ENCODE measurements at regions not wholly inside any gene's neighbourhood (a gene's known extent, or its start where the extent isn't known, plus 50 kb on each side); places are given as distances from the start of the nearest gene placed in this dataset.
A peak's percentile ranks its signal among the peaks of the same experiment; 100 is the strongest.

GRCh38 chr6:87922947-87923330 is 124.7 kb upstream of the SPACA1 start:
- DNase-seq (peak in 1 of 3 donors; percentile 16), ATAC-seq (ENCODE audit: low read depth in 2 of 2) (peak; percentile 46 to 55)
- Histone ChIP-seq H3K36me3 (ENCODE audit: control insufficient read depth, insufficient read depth, low read length) (no peaks in the 10 kb centered on the region), H3K4me3 (ENCODE audit: low read depth, low read length) (no peak overlapping the region), H3K27ac (ENCODE audit: insufficient read depth, low read length, poor library complexity, severe bottlenecking) (no peak overlapping the region), H3K27me3 (ENCODE audit: control insufficient read depth, insufficient read depth, low read length) (peaks cover 3% of the 10 kb centered on the region), H3K9me3 (ENCODE audit: control insufficient read depth in 2 of 2, low read length in 2 of 2) (no peaks in the 10 kb centered on the region), H3K4me1 (ENCODE audit: control insufficient read depth, insufficient read depth, low read length, poor library complexity, severe bottlenecking) (no peaks in the 10 kb centered on the region)
- no peaks in the 10 kb centered on the region for H3K36me3 Mint-ChIP-seq
- H3K4me1 Mint-ChIP-seq: no peaks in the 10 kb centered on the region
- no peaks in the 10 kb centered on the region for H3K9me3 Mint-ChIP-seq
- H3K27ac Mint-ChIP-seq: peak overlapping the region in 1 of 3 donors; percentile 76
- H3K4me3 Mint-ChIP-seq: no peak overlapping the region
- peaks cover 6% of the 10 kb centered on the region for H3K27me3 Mint-ChIP-seq

- DNase-seq (no peak), ATAC-seq (ENCODE audit: low read depth in 2 of 2) (no peak)
- no peaks in the 10 kb centered on the region for H3K9me3 Mint-ChIP-seq
- Histone ChIP-seq H3K4me1 (ENCODE audit: control insufficient read depth, insufficient read depth, low read length, poor library complexity, severe bottlenecking) (no peaks in the 10 kb centered on the region), H3K27me3 (ENCODE audit: control insufficient read depth, insufficient read depth, low read length) (peaks cover 3% of the 10 kb centered on the region), H3K36me3 (ENCODE audit: control insufficient read depth, insufficient read depth, low read length) (no peaks in the 10 kb centered on the region), H3K9me3 (ENCODE audit: control insufficient read depth in 2 of 2, low read length in 2 of 2) (no peaks in the 10 kb centered on the region), H3K4me3 (ENCODE audit: low read depth, low read length) (no peak overlapping the region), H3K27ac (ENCODE audit: insufficient read depth, low read length, poor library complexity, severe bottlenecking) (no peak overlapping the region)
- no peak overlapping the region for H3K4me3 Mint-ChIP-seq
- H3K4me1 Mint-ChIP-seq: no peaks in the 10 kb centered on the region
- H3K27ac Mint-ChIP-seq: no peak overlapping the region
- no peaks in the 10 kb centered on the region for H3K36me3 Mint-ChIP-seq
- H3K27me3 Mint-ChIP-seq: peaks cover 6% of the 10 kb centered on the region
Observed at GRCh38 chr6:87922196-87922946, 125.3 kb upstream of the SPACA1 start.

- peaks cover 11% of the 10 kb centered on the region for H3K27me3 Mint-ChIP-seq
- Histone ChIP-seq H3K27me3 (ENCODE audit: control insufficient read depth, insufficient read depth, low read length) (peaks cover 3% of the 10 kb centered on the region), H3K27ac (ENCODE audit: insufficient read depth, low read length, poor library complexity, severe bottlenecking) (no peak overlapping the region), H3K4me3 (ENCODE audit: low read depth, low read length) (no peak overlapping the region), H3K4me1 (ENCODE audit: control insufficient read depth, insufficient read depth, low read length, poor library complexity, severe bottlenecking) (no peaks in the 10 kb centered on the region), H3K36me3 (ENCODE audit: control insufficient read depth, insufficient read depth, low read length) (no peaks in the 10 kb centered on the region), H3K9me3 (ENCODE audit: control insufficient read depth in 2 of 2, low read length in 2 of 2) (no peaks in the 10 kb centered on the region)
- H3K9me3 Mint-ChIP-seq: no peaks in the 10 kb centered on the region
- H3K27ac Mint-ChIP-seq: no peak overlapping the region
- DNase-seq (no peak), ATAC-seq (ENCODE audit: low read depth in 2 of 2) (no peak)
- no peaks in the 10 kb centered on the region for H3K4me1 Mint-ChIP-seq
- no peaks in the 10 kb centered on the region for H3K36me3 Mint-ChIP-seq
- no peak overlapping the region for H3K4me3 Mint-ChIP-seq
Observed at GRCh38 chr6:87921034-87921433, 126.6 kb upstream of the SPACA1 start.

GRCh38 chr6:87920245-87920644 is 127.4 kb upstream of the SPACA1 start:
- Mint-ChIP-seq H3K4me1 (no peaks in the 10 kb centered on the region), H3K9me3 (no peaks in the 10 kb centered on the region), H3K4me3 (no peak overlapping the region), H3K27me3 (peaks cover 11% of the 10 kb centered on the region), H3K27ac (no peak overlapping the region), H3K36me3 (no peaks in the 10 kb centered on the region)
- no peak for ATAC-seq (ENCODE audit: low read depth in 2 of 2)
- no peak for DNase-seq
- Histone ChIP-seq H3K27ac (ENCODE audit: insufficient read depth, low read length, poor library complexity, severe bottlenecking) (no peak overlapping the region), H3K4me1 (ENCODE audit: control insufficient read depth, insufficient read depth, low read length, poor library complexity, severe bottlenecking) (no peaks in the 10 kb centered on the region), H3K27me3 (ENCODE audit: control insufficient read depth, insufficient read depth, low read length) (peaks cover 3% of the 10 kb centered on the region), H3K4me3 (ENCODE audit: low read depth, low read length) (no peak overlapping the region), H3K36me3 (ENCODE audit: control insufficient read depth, insufficient read depth, low read length) (no peaks in the 10 kb centered on the region), H3K9me3 (ENCODE audit: control insufficient read depth in 2 of 2, low read length in 2 of 2) (no peaks in the 10 kb centered on the region)

GRCh38 chr6:87919416-87919815 is 128.2 kb upstream of the SPACA1 start:
- Mint-ChIP-seq H3K4me3 (no peak overlapping the region), H3K4me1 (no peaks in the 10 kb centered on the region), H3K27me3 (peaks cover 12% of the 10 kb centered on the region), H3K36me3 (no peaks in the 10 kb centered on the region), H3K27ac (no peak overlapping the region), H3K9me3 (no peaks in the 10 kb centered on the region)
- H3K36me3 ChIP-seq (ENCODE audit: control insufficient read depth, insufficient read depth, low read length): no peaks in the 10 kb centered on the region
- no peak for ATAC-seq (ENCODE audit: low read depth in 2 of 2)
- DNase-seq: no peak
- H3K27me3 ChIP-seq (ENCODE audit: control insufficient read depth, insufficient read depth, low read length): peaks cover 3% of the 10 kb centered on the region
- H3K4me1 ChIP-seq (ENCODE audit: control insufficient read depth, insufficient read depth, low read length, poor library complexity, severe bottlenecking): no peaks in the 10 kb centered on the region
- H3K4me3 ChIP-seq (ENCODE audit: low read depth, low read length): no peak overlapping the region
- H3K27ac ChIP-seq (ENCODE audit: insufficient read depth, low read length, poor library complexity, severe bottlenecking): no peak overlapping the region
- no peaks in the 10 kb centered on the region for H3K9me3 ChIP-seq (ENCODE audit: control insufficient read depth in 2 of 2, low read length in 2 of 2)

GRCh38 chr6:87919001-87919400 is 128.6 kb upstream of the SPACA1 start:
- no peak overlapping the region for H3K4me3 Mint-ChIP-seq
- no peaks in the 10 kb centered on the region for H3K9me3 ChIP-seq (ENCODE audit: control insufficient read depth in 2 of 2, low read length in 2 of 2)
- H3K4me3 ChIP-seq (ENCODE audit: low read depth, low read length): no peak overlapping the region
- peaks cover 3% of the 10 kb centered on the region for H3K27me3 ChIP-seq (ENCODE audit: control insufficient read depth, insufficient read depth, low read length)
- H3K27ac ChIP-seq (ENCODE audit: insufficient read depth, low read length, poor library complexity, severe bottlenecking): no peak overlapping the region
- no peaks in the 10 kb centered on the region for H3K36me3 Mint-ChIP-seq
- H3K4me1 Mint-ChIP-seq: no peaks in the 10 kb centered on the region
- no peaks in the 10 kb centered on the region for H3K36me3 ChIP-seq (ENCODE audit: control insufficient read depth, insufficient read depth, low read length)
- DNase-seq (no peak), ATAC-seq (ENCODE audit: low read depth in 2 of 2) (no peak)
- no peak overlapping the region for H3K27ac Mint-ChIP-seq
- no peaks in the 10 kb centered on the region for H3K4me1 ChIP-seq (ENCODE audit: control insufficient read depth, insufficient read depth, low read length, poor library complexity, severe bottlenecking)
- peaks cover 16% of the 10 kb centered on the region for H3K27me3 Mint-ChIP-seq
- H3K9me3 Mint-ChIP-seq: no peaks in the 10 kb centered on the region

GRCh38 chr6:87918461-87918941 is 129.1 kb upstream of the SPACA1 start:
- no peak overlapping the region for H3K4me3 Mint-ChIP-seq
- H3K27ac Mint-ChIP-seq: no peak overlapping the region
- Histone ChIP-seq H3K36me3 (ENCODE audit: control insufficient read depth, insufficient read depth, low read length) (no peaks in the 10 kb centered on the region), H3K4me1 (ENCODE audit: control insufficient read depth, insufficient read depth, low read length, poor library complexity, severe bottlenecking) (no peaks in the 10 kb centered on the region), H3K27me3 (ENCODE audit: control insufficient read depth, insufficient read depth, low read length) (peaks cover 3% of the 10 kb centered on the region), H3K4me3 (ENCODE audit: low read depth, low read length) (no peak overlapping the region), H3K9me3 (ENCODE audit: control insufficient read depth in 2 of 2, low read length in 2 of 2) (no peaks in the 10 kb centered on the region), H3K27ac (ENCODE audit: insufficient read depth, low read length, poor library complexity, severe bottlenecking) (no peak overlapping the region)
- no peaks in the 10 kb centered on the region for H3K36me3 Mint-ChIP-seq
- no peaks in the 10 kb centered on the region for H3K4me1 Mint-ChIP-seq
- peaks cover 18% of the 10 kb centered on the region for H3K27me3 Mint-ChIP-seq
- ATAC-seq (ENCODE audit: low read depth in 2 of 2) (no peak), DNase-seq (no peak)
- H3K9me3 Mint-ChIP-seq: no peaks in the 10 kb centered on the region

- H3K27me3 Mint-ChIP-seq: peaks cover 18% of the 10 kb centered on the region
- H3K36me3 ChIP-seq (ENCODE audit: control insufficient read depth, insufficient read depth, low read length): no peaks in the 10 kb centered on the region
- peaks cover 3% of the 10 kb centered on the region for H3K27me3 ChIP-seq (ENCODE audit: control insufficient read depth, insufficient read depth, low read length)
- no peaks in the 10 kb centered on the region for H3K4me1 Mint-ChIP-seq
- ATAC-seq (ENCODE audit: low read depth in 2 of 2): no peak
- H3K36me3 Mint-ChIP-seq: no peaks in the 10 kb centered on the region
- H3K4me3 Mint-ChIP-seq: no peak overlapping the region
- no peaks in the 10 kb centered on the region for H3K9me3 Mint-ChIP-seq
- no peaks in the 10 kb centered on the region for H3K4me1 ChIP-seq (ENCODE audit: control insufficient read depth, insufficient read depth, low read length, poor library complexity, severe bottlenecking)
- H3K9me3 ChIP-seq (ENCODE audit: control insufficient read depth in 2 of 2, low read length in 2 of 2): no peaks in the 10 kb centered on the region
- no peak overlapping the region for H3K4me3 ChIP-seq (ENCODE audit: low read depth, low read length)
- no peak overlapping the region for H3K27ac ChIP-seq (ENCODE audit: insufficient read depth, low read length, poor library complexity, severe bottlenecking)
- H3K27ac Mint-ChIP-seq: no peak overlapping the region
- no peak for DNase-seq
Observed at GRCh38 chr6:87917886-87918285, 129.8 kb upstream of the SPACA1 start.
